Activated CD4-positive, alpha-beta T cell treated with anti-CD3 and anti-CD28 coated beads for 24 hours (primary cell): ENCODE measurements at regions not wholly inside any gene's neighbourhood (a gene's known extent, or its start where the extent isn't known, plus 50 kb on each side); places are given as distances from the start of the nearest gene placed in this dataset.

Source experiments
- DNase-seq, 2 donors: peaks; one replicate each; pipeline ENCODE4 v3.0.0-alpha.2; 2020; ENCODE audit warnings: low read depth in 2 of 2

DNA sequence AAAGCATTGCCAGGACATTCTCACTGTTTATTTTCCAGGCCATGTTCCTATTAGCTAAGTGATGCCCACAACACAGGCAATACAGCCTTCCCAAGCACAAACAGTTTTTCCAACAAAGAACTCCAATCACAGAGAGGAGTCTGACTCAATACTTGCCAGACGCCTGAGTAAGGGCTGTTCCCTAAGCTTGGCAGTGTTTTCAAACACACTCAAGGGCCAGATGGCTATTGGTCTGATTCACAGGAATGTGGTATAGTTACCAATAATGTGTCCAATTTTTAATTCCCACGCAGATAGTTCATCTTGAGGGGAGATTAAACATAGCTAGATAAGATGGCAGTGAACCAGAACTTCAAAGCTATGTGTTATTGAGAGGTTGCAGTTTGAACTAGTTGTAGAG lies 381.0 kb downstream of the SNAPC1 start:
- DNase-seq = no peak

GRCh38 chr14:62144863-62145262 lies 382.6 kb downstream of the SNAPC1 start:
- no peak for DNase-seq

GRCh38 chr14:62146030-62146429 lies 383.8 kb downstream of the SNAPC1 start:
- DNase-seq = no peak

- no peak for DNase-seq
Measured at GRCh38 chr14:62156052-62156451, 393.8 kb downstream of the SNAPC1 start.

DNA sequence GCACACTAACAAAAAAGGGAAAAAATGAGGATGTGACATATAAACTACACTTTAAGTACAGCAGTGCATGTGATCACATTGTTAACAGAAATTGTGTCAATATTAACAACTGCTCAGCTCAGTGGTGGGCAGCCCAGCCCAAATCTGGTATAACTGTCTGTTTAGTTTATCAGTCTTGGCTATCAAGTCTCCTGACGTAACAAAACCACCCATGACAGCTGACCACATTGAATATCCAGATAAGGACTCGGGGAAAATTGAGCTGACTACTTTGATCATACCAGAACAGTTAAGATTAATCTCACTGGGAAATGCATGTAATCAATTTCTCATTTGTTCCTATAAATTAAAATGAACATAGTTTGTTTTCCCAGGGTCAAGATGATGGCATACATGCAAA lies 396.6 kb downstream of the SNAPC1 start:
- no peak for DNase-seq

DNA sequence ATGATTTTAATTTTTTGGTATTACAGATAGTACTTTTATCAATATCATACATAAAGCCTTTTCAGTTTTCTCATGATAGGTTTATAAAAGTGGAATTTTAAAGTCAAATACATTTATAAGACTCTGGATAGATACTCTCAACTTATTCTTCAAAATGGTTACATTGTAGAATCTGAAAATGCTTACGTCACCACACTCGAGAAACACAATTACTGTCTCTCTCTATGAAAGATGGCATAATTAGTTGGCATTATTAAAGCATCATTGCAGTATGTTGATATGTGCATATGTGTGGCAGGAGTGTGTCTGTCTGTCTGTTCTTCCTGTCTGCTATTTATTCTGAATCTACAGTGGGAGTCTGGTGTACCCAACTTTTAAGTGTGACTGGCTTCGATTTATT lies 397.1 kb downstream of the SNAPC1 start:
- DNase-seq = no peak

- no peak for DNase-seq
Measured at GRCh38 chr14:62162998-62163589, 400.9 kb downstream of the SNAPC1 start.

- no peak for DNase-seq
Measured at GRCh38 chr14:62168564-62169155, 406.4 kb downstream of the SNAPC1 start.

- no peak for DNase-seq
Measured at GRCh38 chr14:62179367-62180018, 417.3 kb downstream of the SNAPC1 start.

- DNase-seq = no peak
Measured at GRCh38 chr14:62181591-62181990, 419.4 kb downstream of the SNAPC1 start.

DNA sequence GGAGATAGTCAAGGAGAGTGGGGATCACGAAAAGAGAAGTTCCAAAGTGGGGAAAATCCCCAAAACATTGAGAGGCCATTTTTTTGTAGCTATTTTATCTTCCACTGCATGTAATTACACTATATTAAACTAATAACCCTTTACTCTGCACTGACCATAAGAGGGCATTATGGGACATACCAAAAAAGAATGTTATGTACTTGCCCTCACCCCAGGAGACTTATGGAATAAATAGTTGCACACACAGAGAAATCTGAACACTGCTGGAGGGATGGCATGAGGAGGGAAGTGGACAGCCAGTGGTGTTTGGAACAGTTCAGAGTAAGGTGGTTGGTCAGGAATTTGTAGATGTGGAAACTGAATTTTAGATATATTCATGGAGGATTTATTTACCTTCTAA lies 422.9 kb downstream of the SNAPC1 start:
- DNase-seq = no peak

DNA sequence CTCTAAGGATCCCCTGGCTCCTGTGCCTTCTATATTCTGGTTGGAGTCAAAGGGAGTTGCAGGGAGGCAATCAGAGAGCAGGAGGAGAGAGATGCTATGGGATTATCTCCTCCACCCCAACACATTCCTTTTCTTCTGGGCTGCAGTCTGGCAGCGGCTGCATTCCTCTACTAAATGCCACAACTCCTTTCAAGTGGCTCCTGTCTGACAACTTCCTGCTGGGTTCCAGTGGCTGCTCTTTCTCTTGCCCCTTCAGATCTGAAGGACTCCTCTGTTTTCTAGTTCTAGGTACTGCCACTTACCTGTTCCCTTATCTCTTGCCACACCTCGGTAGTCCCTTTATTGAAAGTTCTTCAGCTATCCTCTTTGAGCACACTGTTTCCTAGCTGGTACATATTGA lies 425.0 kb downstream of the SNAPC1 start:
- DNase-seq = no peak

- no peak for DNase-seq
Measured at GRCh38 chr14:62189698-62190097, 427.5 kb downstream of the SNAPC1 start.

DNA sequence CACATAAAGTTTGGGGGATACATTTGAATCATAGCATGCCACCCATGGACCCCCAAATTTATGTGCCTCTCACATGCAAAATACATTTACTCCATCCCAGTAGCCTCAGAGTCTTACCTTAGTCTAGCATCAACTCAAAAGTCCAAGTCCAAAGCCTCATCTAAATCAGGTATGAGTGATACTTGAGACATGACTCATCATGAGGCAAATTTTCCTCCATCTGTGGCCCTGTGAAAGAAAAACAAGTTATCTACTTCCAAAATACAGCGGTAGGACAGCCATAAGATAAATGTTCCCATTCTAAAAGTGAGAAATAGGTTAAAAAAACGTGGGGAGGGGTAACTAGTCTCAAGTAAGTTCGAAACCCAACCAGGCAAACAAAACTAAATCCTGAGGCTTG lies 444.2 kb downstream of the SNAPC1 start:
- DNase-seq = no peak

DNA sequence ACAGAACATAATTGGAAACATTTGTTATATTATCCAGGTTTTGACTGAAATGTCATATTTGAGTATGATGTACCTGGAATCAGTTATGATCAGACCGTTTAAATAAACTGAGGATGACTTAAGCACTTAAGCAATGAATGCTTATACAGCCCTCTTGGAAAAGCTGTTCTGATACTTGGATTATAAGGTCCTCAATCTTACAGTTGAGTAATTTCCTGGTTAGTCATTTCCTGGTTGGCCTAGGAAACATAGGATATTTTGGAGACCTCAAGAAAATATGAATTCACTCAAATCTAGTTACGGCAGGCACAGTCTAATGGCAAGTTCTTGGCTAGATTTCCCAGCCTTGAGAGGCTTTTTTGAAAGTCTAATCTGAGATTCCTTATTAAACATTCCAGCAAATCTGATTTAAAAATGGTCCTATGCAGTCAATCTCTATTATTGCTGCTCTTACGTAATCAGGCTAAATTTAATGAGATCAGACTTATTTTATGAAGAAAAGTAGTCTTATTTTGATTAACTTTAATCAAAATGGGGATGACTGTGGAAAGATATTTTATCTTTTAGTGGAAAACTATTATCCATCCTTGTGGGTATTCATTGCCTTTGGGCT lies 447.2 kb downstream of the SNAPC1 start:
- no peak for DNase-seq

- DNase-seq = no peak
Measured at GRCh38 chr14:62213516-62213915, 451.3 kb downstream of the SNAPC1 start.

DNA sequence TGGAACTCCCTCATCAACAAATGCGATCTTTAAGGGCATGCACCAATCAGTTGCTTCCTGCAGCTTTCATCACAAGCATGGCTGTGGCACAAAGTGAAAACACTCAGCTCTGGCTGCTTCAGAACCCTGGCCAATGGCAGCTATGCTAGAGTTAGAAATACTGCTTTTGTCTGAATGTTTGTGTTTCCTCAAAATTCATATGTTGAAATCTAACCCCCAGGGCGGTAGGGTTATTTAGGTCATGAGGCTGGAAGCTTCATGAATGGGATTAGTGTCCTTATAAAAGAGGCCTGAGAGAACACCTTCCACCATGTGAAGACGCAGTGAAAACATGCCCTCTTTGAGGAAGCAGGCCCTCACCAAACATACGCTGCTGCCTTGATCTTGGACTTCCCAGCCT lies 453.9 kb downstream of the SNAPC1 start:
- no peak for DNase-seq

GRCh38 chr14:62234849-62235248 lies 472.6 kb downstream of the SNAPC1 start:
- no peak for DNase-seq

GRCh38 chr14:62244221-62244620 lies 482.0 kb downstream of the SNAPC1 start:
- DNase-seq = no peak

GRCh38 chr14:62247266-62247665 lies 485.0 kb downstream of the SNAPC1 start:
- DNase-seq = no peak

DNA sequence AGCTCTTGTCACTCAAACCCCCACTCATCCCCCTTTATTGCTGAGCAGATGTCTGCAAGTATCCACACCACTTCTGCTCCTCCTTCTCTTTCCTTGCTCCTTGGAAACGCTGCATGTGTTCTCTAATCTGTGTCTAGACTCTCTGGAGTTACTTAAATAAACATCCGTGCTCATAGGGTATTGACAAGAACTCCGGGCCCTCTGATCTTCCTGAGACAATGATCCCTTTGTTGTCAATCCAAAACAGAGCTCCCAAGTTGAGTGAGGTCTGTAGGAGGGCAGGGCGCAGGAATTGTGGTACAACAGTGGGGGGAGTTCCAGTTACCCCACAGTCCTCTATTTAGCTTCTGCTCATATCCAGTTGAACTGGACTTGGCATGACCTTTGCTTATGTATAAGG lies 489.0 kb downstream of the SNAPC1 start:
- DNase-seq = no peak

DNA sequence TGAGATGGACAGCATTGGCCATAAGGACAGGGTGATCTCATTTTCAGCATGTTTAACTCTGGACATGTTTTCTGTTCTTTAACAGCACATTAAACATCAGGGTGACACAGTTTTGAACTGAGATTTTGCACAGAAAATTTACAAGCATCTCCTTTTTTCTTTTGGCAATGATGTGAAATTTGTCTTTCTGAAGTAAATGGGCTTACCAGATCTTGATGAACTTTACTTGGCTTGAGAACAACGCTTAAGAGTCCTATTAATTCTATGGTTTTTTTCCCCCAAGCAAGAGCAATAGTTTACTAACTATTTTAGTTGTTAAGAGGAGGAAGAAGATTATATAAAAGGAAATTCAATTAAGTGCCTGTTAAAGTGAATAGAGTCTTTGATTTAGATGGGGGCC lies 491.0 kb downstream of the SNAPC1 start:
- no peak for DNase-seq

- no peak for DNase-seq
Measured at GRCh38 chr14:62253911-62254310, 491.7 kb downstream of the SNAPC1 start.
